OCI-LY7 (cell line): ENCODE measurements at regions not wholly inside any gene's neighbourhood (a gene's known extent, or its start where the extent isn't known, plus 50 kb on each side); places are given as distances from the start of the nearest gene placed in this dataset.
A peak's percentile ranks its signal among the peaks of the same experiment; 100 is the strongest.

Experiments used
- BruUV-seq: library from RNA; stranded (reverse); fragments of 400-500 nt; replicated peaks from 2 replicates; lab custom pipeline; 2021; lab: Mats Ljungman, UMichigan
- CTCF ChIA-PET: fragments of 300-600 bp; sonication (Branson Sonifier 250); formaldehyde crosslinking; loops from one replicate; lab custom pipeline; 2022; ENCODE audit warnings: antibody characterized with exemption; ENCODE audit not compliant: unreplicated experiment; lab: Charles Lee
- POLR2A ChIA-PET: fragments of 300-600 bp; sonication (Branson Sonifier 250); formaldehyde crosslinking; loops from one replicate; lab custom pipeline; 2022; ENCODE audit warnings: antibody characterized with exemption; lab: Charles Lee
- DNase-seq: peaks from one replicate; pipeline ENCODE4 v3.0.0-alpha.2; 2015; ENCODE audit warnings: low spot score
- H2AFZ ChIP-seq: fragments of 200-600 bp; sonication (generic), shearing (Covaris generic); 2 replicates; pipeline ENCODE4 v1.6.1; 2014; ENCODE audit warnings: mild to moderate bottlenecking, antibody characterized with exemption, low read length, moderate library complexity
- H3K27ac ChIP-seq: fragments of 200-600 bp; sonication (generic); 2 replicates; pipeline ENCODE4 v1.5.1; 2014; ENCODE audit warnings: mixed run types, low read depth, mild to moderate bottlenecking, moderate library complexity, low read length, inconsistent platforms; ENCODE audit not compliant: poor library complexity, severe bottlenecking
- H3K36me3 ChIP-seq: fragments of 200-600 bp; sonication (generic); 2 replicates; pipeline ENCODE4 v1.6.1; 2014; ENCODE audit warnings: mild to moderate bottlenecking, antibody characterized with exemption, low read length, moderate library complexity, mixed read lengths; ENCODE audit not compliant: insufficient read depth
- H3K4me1 ChIP-seq: fragments of 200-600 bp; sonication (generic); 2 replicates; pipeline ENCODE4 v1.5.1; 2014; ENCODE audit warnings: mild to moderate bottlenecking, low read length; ENCODE audit not compliant: insufficient read depth, poor library complexity, severe bottlenecking
- H3K4me2 ChIP-seq: fragments of 200-600 bp; sonication (generic); 2 replicates; pipeline ENCODE4 v1.6.1; 2014; ENCODE audit warnings: mild to moderate bottlenecking, low read length
- H3K4me3 ChIP-seq: fragments of 200-600 bp; sonication (generic); 2 replicates; pipeline ENCODE4 v1.5.1; 2014; ENCODE audit warnings: mild to moderate bottlenecking, low read depth, low read length; ENCODE audit not compliant: poor library complexity, severe bottlenecking
- H3K79me2 ChIP-seq: fragments of 200-600 bp; sonication (generic); 2 replicates; pipeline ENCODE4 v1.6.1; 2016; ENCODE audit warnings: low read depth, mild to moderate bottlenecking, low read length, moderate library complexity, mixed read lengths; ENCODE audit not compliant: insufficient read depth
- H3K9me2 ChIP-seq: fragments of 200-600 bp; sonication (generic); 2 replicates; pipeline ENCODE4 v1.6.1; 2016; ENCODE audit warnings: mild to moderate bottlenecking, low read length, mixed read lengths; ENCODE audit not compliant: insufficient read depth
- H3K9me3 ChIP-seq: fragments of 200-600 bp; sonication (generic); 2 replicates; pipeline ENCODE4 v1.6.1; 2014; ENCODE audit warnings: mild to moderate bottlenecking, mixed run types, low read length, mixed read lengths
- H4K20me1 ChIP-seq: fragments of 200-600 bp; sonication (generic); 2 replicates; pipeline ENCODE4 v1.6.1; 2014; ENCODE audit warnings: mild to moderate bottlenecking, antibody characterized with exemption, low read length, moderate library complexity, mixed read lengths; ENCODE audit not compliant: insufficient read depth
- EZH2phosphoT487 ChIP-seq: fragments of 200-600 bp; sonication (generic); IDR thresholded peaks from 2 replicates; pipeline ENCODE4 v1.6.1; 2018; ENCODE audit warnings: low read depth, borderline replicate concordance, mild to moderate bottlenecking, mixed run types, antibody characterized with exemption, low read length, moderate library complexity, mixed read lengths
- intact Hi-C: fragments of 100-400 bp; cut with micrococcal nuclease; formaldehyde crosslinking; loops from one replicate; pipeline ENCODE4 v1.10.0; 2022; ENCODE audit not compliant: unreplicated experiment
- TF ChIP-seq, protein P1 (sequence below): fragments of 200-600 bp; sonication (generic); conservative IDR thresholded peaks from 2 replicates; pipeline ENCODE4 v1.5.1; 2014; ENCODE audit warnings: mild to moderate bottlenecking, antibody characterized with exemption, low read length, moderate library complexity, mixed read lengths

DNA sequence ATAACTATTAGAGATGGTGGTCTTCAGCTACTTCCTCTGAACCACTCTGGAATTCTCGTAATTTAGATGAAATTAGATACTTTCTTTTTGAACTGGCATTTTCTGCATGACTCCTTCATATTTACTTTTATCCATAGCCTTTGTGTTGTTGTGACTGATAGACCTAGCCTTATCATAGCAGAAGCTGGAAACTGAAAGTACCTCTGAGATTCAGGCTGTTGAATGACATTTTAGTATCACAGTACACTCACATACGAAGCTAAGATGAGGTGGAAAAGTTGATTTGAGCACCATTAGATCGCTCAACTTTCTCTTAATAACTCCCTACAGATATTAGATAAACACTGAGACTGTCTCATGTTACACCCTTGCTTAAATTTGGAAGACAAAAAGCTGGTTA lies 525.1 kb upstream of the FBXO33 start:
- POLR2A ChIA-PET, result interaction anchor here (0.7 to 1.3 kb wide), 4 partner anchors 10 to 1467 kb away, joined by 3 read pairs; no protein-coding TSS in a partner anchor
- Histone ChIP-seq H3K4me3 (no peak overlapping the region), H3K27ac (no peak overlapping the region), H3K79me2 (no peaks in the 10 kb centered on the region), H3K4me2 (no peak overlapping the region), H3K4me1 (no peaks in the 10 kb centered on the region), H3K9me2 (no peaks in the 10 kb centered on the region), H3K36me3 (no peaks in the 10 kb centered on the region), H2AFZ (peak overlapping the region; percentile 5; the same call in 1 of the 2 replicates), H3K9me3 (no peaks in the 10 kb centered on the region), H4K20me1 (no peaks in the 10 kb centered on the region)
- intact Hi-C loops, result no loop called here
- no peak for TF ChIP-seq EZH2phosphoT487
- TF ChIP-seq, protein P1, sequence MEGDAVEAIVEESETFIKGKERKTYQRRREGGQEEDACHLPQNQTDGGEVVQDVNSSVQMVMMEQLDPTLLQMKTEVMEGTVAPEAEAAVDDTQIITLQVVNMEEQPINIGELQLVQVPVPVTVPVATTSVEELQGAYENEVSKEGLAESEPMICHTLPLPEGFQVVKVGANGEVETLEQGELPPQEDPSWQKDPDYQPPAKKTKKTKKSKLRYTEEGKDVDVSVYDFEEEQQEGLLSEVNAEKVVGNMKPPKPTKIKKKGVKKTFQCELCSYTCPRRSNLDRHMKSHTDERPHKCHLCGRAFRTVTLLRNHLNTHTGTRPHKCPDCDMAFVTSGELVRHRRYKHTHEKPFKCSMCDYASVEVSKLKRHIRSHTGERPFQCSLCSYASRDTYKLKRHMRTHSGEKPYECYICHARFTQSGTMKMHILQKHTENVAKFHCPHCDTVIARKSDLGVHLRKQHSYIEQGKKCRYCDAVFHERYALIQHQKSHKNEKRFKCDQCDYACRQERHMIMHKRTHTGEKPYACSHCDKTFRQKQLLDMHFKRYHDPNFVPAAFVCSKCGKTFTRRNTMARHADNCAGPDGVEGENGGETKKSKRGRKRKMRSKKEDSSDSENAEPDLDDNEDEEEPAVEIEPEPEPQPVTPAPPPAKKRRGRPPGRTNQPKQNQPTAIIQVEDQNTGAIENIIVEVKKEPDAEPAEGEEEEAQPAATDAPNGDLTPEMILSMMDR, result no peak
- CTCF ChIA-PET, result no interaction called here
- BruUV-seq, result no TSS peak
- no peak for DNase-seq

DNA sequence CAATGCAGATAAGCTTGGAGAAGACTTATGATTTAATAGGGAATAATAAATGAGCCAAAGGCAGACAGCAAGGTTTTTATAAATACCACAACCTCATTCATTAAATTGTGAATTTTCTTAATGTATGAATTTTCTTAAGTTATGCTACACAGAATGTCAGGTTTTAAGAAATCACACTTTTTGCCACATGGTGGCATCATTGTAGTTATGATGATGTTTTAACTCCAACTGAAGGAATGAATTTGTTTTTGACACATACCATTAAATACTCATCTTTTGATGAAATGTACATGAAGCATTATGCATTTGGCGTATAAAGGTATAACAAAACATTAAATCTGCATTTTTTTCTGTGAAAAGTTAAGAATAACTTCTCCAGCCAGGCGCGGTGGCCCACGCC lies 524.1 kb upstream of the FBXO33 start:
- no peaks in the 10 kb centered on the region for H3K4me1 ChIP-seq
- intact Hi-C loops, result no loop called here
- no TSS peak for BruUV-seq
- no peaks in the 10 kb centered on the region for H3K36me3 ChIP-seq
- ChIA-PET CTCF (no interaction called here), POLR2A (no interaction called here)
- H4K20me1 ChIP-seq, result no peaks in the 10 kb centered on the region
- TF ChIP-seq, protein P1, result peak; percentile 70
- no peak for TF ChIP-seq EZH2phosphoT487
- no peak overlapping the region for H3K27ac ChIP-seq
- H3K9me3 ChIP-seq, result no peaks in the 10 kb centered on the region
- H2AFZ ChIP-seq, result no peak overlapping the region
- no peaks in the 10 kb centered on the region for H3K79me2 ChIP-seq
- DNase-seq, result peak; percentile 29
- no peak overlapping the region for H3K4me3 ChIP-seq
- no peak overlapping the region for H3K4me2 ChIP-seq
- H3K9me2 ChIP-seq, result no peaks in the 10 kb centered on the region

DNA sequence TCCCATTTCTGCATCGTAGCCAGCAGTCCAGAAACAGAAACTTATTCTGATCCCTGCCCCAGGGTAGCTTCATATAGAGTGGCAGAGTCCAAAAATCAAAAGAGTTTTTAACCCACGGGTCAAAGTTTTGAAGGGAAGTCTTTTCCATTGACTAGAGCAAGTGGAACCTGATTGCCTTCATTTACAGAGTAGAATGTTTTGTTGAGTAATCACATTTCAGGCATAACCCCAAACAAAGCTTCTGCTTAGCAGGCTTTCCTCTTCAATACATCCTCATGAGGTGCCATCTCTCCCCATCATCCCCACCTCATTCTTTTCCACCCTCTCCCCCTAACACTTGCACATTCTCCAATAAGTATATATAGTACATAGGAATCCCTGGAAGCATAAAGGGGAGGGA lies 516.0 kb upstream of the FBXO33 start:
- no peaks in the 10 kb centered on the region for H3K79me2 ChIP-seq
- intact Hi-C loops, result no loop called here
- H3K27ac ChIP-seq, result no peak overlapping the region
- CTCF ChIA-PET, result no interaction called here
- no peak for TF ChIP-seq EZH2phosphoT487
- TF ChIP-seq, protein P1, result no peak
- no peak for DNase-seq
- no peaks in the 10 kb centered on the region for H3K9me3 ChIP-seq
- H3K9me2 ChIP-seq, result no peaks in the 10 kb centered on the region
- H3K36me3 ChIP-seq, result no peaks in the 10 kb centered on the region
- no peak overlapping the region for H2AFZ ChIP-seq
- peaks cover 4% of the 10 kb centered on the region for H3K4me1 ChIP-seq
- BruUV-seq, result no TSS peak
- H3K4me3 ChIP-seq, result no peak overlapping the region
- no peak overlapping the region for H3K4me2 ChIP-seq
- H4K20me1 ChIP-seq, result no peaks in the 10 kb centered on the region
- POLR2A ChIA-PET, result no interaction called here
